GM18870 (cell line): ENCODE measurements at regions not wholly inside any gene's neighbourhood (a gene's known extent, or its start where the extent isn't known, plus 50 kb on each side); places are given as distances from the start of the nearest gene placed in this dataset.
A peak's percentile ranks its signal among the peaks of the same experiment; 100 is the strongest.
"Not testable (repeated sequence)": the region's sequence is repeated elsewhere in the genome, so short reads cannot be mapped to it uniquely, and the experiment has no call there.

Source experiments
- ATAC-seq: cut with Tn5 transposase; IDR thresholded peaks from one replicate; pipeline ENCODE4 v1.9.1; 2021; ENCODE audit warnings: moderate library complexity; ENCODE audit not compliant: unreplicated experiment

DNA sequence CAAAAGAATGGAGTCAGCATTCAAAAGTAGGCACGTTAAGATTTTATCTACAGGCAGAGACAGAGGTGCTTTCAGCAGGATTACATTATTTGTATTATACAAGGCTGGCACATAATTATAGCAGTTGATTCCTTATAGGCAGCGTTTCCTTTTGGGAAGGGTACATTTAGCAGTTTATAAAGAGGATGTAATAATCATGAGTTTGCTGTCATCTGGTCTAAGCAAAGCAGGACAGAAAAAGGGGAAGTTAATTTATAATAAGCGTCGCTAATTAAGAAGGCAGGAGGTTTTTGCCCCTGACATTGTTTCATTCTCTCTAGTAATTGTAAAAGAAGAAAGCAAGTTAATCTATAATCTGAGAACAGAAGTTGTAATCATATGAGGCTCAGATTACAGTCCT is 259.9 kb upstream of the MDGA2 start:
- ATAC-seq = no peak

DNA sequence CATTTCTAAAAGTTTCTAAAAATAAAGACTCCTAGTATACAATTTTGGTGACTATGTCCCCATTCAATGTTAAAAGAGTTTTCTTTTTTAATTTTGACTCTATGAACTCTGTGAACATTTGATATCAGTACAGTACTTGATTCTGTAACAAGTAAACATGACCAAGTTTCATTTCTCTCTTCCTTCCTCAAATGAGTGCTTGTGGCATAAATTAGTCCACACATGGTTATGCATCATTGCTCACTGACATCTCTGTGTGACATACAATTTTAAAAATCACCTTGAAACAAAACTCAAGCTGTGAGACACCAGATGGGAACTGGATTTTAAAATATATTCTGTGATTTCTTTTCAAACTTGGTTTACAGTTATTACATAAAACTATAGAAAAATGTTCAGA is 253.9 kb upstream of the MDGA2 start:
- ATAC-seq = peak; percentile 69

DNA sequence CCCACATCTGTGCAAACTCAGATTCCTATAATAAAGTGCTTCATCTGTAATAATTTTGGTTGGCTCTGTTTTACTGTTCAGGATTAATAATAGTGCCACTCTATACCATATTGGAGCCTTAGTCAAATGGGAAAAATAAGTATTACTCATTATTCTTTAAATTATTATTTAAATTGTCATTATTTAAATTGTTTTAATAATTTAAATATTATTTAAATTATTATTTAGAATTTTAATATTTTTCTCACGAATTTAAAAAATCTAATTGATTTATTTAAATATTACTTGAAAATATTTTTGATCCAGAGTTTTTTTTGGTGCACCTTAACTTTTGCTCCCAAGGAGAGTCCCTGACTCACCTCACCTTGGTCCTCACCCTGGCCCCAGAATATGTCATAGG is 245.7 kb upstream of the MDGA2 start:
- no peak for ATAC-seq

DNA sequence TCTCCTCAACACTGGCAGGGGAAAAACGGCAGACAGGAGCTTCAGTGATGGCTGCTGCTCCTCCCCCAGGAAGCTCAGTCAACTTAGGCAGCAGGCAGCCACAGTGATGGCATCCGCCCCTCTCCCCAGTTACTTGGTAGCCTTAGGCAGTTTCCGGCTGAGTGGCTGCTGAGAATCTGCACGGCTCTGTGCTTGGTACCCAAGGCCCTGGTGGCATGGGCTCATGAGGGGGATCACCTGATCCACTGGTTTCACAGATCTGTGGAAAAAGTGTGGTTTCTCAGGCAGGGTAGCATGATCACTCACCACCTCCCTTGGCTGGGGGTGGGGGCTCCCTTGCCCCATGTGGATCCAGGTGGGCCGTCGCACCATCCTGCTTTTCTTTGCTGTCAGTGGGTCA is 244.6 kb upstream of the MDGA2 start:
- no peak for ATAC-seq

DNA sequence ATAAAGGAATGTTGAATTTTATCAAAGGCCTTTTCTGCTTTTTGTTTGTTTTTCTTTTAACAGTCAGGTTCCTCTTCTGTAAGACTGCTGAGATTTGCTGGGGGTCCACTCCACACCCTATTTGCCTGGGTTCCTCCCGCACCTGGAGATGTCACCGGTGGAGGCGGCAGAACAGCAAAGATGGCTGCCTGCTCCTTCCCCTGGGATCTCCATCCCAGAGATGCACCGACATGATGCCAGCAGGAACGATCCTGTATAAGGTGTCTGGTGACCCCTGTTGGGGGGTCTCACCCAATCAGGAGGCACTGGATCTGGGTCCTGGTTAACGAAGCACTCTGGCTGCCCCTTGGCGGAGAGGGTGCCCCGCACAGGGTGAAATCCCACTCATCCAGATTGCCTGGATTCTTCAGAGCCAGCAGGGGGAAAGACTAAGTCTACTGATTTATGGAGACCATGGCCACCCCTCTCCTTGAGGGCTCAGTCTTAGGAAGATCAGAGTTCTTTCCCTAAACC is 244.0 kb upstream of the MDGA2 start:
- ATAC-seq = no peak

DNA sequence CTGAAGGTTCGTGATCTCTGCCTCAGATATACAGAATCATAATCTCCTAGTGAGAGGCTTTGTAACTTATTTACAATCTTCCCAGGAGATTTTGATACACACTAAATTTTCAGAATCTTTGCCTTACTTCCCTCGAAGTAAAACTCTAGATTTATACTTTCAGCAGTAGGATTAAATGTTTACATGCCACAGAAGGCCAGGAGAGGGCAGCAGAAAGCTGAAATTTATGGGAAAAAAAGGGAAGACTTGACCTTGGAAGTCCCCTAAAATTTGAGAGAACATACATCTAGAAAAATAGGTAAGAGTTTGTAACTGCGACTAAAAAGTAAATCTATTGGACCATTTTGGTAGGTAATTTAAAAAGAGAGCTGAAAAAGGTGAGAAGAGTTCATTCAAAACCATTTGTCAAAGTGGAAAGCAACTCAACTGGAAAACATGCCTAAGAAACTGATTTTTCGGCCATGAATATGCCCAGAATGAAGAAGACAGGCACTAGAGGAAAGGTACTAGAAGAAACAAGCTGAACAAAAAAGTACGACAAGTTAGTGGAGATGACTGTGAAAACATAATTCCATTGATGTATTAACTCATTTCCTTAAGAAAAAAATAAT is 242.0 kb upstream of the MDGA2 start:
- no peak for ATAC-seq

DNA sequence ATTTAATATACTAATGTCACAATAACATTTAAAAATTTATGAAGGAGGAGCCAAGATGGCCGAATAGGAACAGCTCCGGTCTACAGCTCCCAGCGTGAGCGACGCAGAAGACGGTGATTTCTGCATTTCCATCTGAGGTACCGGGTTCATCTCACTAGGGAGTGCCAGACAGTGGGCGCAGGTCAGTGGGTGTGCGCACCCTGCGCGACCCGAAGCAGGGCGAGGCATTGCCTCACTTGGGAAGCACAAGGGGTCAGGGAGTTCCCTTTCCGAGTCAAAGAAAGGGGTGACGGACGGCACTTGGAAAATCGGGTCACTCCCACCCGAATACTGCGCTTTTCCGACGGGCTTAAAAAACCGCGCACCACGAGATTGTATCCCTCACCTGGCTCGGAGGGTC is 225.7 kb upstream of the MDGA2 start:
- ATAC-seq = not testable (repeated sequence)

DNA sequence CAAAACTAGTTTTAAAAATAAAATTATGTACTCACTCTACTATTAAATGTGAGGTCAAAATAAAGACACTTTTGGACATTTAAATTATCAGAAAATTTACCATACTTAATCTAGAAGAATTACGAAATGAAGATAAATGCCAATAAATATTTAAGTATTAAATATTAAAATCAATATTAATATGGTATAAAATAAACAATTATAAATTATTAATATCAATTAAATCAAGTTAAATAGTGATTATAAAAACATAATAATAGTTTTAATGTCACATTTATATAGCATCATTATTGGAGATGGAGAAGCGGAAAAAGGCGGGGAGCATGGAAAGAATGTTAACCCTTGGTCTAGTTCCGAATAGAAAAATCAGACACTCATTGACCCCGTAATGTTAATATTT is 224.3 kb upstream of the MDGA2 start:
- no peak for ATAC-seq

DNA sequence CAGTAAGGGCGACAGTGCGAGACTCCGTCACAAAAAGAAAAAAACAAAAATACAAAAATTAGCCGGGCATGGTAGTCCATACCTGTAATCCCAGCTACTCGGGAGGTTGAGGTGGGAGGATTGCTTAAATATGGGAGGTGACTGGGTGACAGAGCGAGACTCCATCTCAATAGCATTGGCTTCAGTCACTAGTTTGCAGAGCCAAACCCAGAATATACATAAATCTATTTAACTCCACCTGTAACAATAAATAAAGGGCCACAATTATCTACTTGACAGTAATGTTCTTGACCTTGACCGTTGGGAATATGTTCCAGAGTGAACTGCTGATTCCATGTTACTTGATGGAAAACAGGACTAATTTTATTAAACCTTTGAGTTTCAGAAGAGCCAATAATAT is 198.9 kb upstream of the MDGA2 start:
- ATAC-seq = no peak

DNA sequence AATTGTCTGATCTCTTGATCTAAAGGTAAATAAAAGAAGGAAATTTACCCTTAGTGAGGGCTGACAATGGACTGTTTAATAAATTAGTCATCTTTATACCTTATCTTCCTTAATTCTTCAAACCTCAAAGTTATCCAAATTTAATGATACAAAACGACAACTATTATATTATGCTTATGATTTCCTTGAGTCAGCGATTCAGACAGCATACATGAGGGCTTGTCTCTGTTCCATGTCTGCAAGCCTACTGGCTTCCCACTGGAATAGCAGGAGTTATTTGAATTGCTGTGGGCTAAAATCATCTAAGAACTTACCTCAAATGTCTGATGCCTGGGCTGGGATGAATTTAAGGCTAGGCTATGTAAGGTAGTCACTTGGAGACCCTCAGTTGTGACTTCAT is 197.2 kb upstream of the MDGA2 start:
- no peak for ATAC-seq

DNA sequence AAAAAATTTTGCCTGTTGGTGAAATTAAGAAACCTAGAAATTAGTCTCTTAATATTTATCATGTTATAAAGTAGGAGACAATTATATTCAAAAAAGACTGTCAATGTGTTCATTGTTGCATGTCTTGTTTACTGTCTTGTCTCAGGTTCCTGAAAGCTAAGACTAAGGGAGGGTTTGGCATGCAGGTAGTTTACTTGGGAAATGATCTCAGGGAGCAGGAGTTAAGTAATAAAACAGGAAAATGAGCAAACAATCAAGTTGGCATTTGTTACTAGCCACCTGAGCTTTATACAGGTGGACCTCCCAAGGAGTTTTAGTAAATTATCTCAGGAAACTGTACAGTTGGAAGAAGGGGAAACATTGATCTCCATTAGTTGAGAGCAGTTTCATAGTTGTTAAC is 188.0 kb upstream of the MDGA2 start:
- ATAC-seq = no peak

DNA sequence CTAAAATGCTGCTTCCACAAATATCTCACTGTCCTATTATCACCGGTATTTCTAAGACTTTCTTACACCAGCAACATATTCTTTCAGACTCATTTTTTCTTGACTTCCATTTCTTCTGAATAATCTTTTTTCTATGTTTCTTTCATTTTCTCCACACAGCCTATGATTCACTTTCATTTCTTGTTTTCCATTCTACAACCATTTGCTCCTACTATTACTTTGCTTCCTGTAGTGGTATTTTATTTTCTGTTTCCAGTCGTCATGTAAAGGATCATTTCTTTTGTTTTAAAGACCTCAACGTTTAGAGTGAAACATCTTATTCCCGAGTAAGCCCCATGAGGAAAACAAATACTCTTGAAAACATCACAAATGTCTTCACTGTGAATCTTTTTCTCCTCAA is 182.2 kb upstream of the MDGA2 start:
- peak; percentile 71 for ATAC-seq

DNA sequence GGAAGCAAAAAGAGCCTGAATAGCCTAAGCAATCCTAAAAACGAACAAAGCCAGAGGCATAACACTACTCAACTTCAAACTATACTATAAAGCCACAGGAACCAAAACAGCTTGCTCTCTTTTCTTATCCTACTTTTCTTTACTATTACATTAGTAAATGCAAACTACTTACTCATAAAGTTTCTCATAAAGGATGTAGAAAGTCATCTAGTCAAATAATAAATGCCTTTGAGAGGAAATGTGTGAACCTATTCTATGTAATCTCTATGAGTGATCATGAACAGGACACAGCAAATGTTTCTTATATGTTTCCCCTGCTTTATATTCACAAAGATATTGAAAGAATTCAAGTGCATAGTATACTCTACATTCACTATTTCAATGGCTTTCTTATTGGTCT is 176.9 kb upstream of the MDGA2 start:
- ATAC-seq = no peak

DNA sequence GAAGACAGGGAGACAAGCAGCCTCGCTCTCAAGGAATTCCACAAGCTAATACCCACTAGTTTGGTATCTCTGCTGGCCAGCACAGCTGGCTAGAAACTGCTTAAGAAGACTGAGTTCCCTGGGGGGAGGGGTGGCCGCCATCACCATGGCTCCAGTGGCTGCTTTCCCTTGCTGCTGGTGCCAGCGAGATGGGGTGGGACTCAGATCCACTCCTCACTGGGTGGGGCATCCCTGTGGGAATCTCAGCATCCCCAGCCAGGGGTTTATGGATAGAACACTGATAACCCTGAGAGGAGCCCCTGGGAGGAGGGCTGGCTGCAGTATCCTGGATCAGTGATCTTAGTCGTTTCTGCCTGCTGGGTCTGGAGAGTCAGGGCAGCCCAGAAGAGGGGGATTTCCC is 170.6 kb upstream of the MDGA2 start:
- ATAC-seq = no peak

DNA sequence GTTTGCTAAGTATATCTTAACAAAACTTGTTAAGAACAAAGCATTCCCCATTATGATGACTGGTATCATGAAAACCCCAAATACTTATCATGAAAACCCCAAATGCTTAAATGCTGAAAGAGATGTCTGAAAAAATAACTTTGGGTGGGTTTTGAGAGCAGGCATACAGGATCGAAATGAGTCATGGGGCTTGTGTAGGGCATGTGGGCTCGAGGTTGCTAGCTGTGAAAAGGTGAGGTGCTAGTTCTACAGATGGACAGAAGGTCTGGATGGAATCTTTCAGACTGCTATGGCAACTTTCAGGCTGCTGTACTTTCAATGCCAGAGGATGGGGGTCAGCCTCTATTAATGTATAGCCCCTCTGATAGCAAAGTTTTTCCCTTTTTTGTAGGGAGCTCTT is 167.8 kb upstream of the MDGA2 start:
- no peak for ATAC-seq

DNA sequence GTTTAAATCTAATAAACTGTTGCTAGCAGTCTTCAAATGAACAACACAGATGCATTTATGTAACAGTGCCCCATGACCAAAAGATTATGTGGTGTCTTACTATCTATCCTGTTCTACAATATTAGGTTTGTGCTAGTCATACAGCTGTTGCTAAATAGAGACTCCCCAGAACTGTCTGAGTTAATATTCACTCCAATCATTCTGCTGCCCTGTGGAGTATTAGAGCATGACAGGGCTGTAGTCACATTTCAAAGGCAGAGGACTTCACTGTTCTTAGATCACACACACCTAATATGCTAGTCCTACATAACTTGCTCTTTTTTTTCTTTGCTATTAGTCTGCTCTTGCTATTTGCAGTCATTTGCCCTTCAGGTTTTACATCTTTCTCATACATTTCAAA is 157.6 kb upstream of the MDGA2 start:
- no peak for ATAC-seq

DNA sequence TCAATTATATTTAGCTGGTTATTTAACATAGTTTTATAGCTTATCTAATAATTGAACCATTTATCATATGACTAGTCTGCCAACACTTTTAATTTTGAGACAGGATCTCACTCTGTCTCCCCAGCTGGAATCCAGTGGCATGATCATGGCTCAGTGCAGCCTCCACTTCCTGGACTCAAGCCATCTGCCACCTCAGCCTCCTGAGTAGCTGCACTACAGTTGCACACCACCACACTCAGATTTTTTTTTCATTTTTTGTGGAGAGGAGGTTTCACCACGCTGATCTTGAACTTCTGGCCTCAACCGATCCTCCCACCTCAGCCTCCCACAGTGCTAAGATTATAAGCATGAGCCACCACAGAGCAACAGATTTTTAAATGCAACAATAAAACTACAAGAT is 151.4 kb upstream of the MDGA2 start:
- ATAC-seq = no peak

DNA sequence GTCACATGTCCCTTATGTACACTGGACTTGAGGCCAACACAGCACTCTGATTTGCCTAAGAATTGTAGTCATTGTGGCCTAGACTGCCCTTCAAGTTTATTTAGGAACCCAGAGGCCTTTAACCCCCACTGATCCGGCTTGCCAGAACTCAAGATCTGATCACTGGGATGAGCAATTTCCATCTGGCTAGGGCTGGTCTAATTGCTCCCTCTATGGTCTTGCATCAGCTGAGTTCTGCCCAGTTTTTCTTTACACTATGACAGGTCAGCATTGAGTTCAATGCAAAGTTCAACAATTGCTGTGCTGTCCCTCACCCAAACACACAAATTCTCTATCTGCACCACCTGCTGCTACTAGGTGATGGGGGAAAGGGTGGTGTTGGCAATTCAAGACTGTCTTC is 146.9 kb upstream of the MDGA2 start:
- ATAC-seq = no peak

DNA sequence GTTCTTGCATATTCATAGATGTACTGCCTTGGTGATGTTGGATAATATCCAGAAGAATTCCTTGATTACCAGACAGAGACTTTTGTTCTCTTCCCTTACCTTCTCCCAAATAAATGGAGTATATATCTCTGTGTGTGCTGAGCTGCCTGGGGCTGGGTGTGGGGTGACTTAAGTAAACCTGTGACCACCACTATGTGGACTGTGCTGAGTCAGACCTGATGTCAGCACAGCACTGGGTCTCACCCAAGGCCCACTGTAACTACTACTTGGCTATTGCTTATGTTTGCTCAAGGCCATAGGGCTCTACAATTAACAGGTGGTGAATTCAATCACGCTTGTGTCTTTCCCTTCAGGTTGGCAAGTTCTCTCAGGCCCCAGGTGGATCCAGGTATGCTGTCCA is 145.7 kb upstream of the MDGA2 start:
- ATAC-seq = no peak

DNA sequence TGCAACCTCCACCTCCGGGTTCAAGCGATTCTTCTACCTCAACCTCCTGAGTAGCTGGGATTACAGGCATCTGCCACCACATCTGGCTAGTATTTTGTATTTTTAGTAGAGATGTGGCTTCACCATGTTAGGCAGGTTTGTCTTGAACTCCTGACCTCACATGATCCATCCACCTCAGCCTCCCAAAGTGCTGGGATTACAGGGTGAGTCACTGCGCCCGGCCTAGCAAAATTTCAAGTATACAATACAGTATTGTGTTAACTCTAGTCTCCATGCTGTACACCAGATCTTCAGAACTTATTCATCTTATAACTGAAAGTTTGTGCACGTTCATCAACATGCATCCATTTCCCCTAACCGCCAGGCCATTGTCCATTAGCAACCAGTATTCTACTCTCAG is 115.1 kb upstream of the MDGA2 start:
- no peak for ATAC-seq

DNA sequence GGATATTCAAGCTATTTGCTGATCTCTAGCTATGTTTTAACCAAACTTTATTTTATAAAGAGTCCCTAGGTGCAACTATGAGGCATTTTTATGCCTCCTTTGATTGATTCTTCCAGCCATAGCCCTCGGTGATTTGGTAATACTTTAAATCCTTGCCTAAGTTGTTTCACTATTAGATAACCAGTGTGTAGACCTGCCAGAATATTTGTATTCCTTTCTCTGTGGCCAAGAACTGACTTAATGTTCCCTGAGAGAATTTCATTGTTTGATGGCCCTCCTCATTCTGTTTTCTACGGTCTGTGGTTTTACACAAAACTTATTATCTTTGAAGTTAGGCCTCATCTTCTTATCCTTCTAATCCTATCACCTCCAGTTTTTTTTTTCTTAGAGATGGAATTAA is 109.7 kb upstream of the MDGA2 start:
- no peak for ATAC-seq

DNA sequence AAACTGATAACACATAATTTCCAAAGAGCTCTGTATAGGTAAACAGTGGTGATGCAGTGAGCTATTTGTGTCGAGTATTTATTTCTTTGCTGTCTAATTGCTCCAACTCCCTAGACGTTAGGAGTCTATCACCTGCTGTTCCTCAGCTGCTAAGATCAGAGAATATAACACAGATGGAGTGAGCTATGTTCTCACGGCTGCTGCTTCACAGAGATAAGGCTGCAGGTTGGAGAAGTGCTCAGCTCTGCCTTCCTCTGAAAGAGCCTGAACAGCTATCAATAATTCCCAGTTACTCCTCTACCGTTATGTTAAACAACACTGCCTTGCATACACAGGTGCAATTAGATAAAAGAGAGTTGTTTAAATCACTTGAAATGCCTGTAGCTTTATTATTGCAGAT is 103.2 kb upstream of the MDGA2 start:
- ATAC-seq = no peak

DNA sequence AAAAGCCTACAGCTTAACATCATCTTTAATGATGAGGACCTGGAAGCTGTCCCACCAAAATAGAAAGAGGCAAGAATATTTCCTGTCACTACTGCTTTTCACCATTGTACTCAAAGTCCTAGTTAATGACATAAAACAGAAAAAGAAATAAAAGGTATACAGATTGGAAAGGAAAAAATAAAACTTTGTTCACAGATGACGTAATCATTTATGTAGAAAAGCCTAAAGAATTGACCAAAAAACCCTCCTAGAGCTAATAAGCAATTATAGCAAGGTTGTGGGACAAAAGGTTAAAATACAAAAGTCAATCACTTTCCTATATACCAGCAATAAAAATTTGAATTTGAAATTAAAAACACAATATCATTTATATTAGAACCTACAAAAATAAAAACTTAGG is 97.2 kb upstream of the MDGA2 start:
- ATAC-seq = no peak
